Glutamatergic neuron (in vitro differentiated cells): ENCODE measurements at regions not wholly inside any gene's neighbourhood (a gene's known extent, or its start where the extent isn't known, plus 50 kb on each side); places are given as distances from the start of the nearest gene placed in this dataset.

Experiments used
- DNase-seq: peaks from one replicate; pipeline ENCODE4 v3.0.0; 2022
- H3K27ac Mint-ChIP-seq: one replicate; pipeline ENCODE4 v1.8.0; 2020; ENCODE audit warnings: mild to moderate bottlenecking, mixed read lengths, inconsistent platforms; ENCODE audit not compliant: unreplicated experiment
- H3K27me3 Mint-ChIP-seq: one replicate; pipeline ENCODE4 v1.8.0; 2020; ENCODE audit warnings: mild to moderate bottlenecking, moderate library complexity, mixed read lengths, inconsistent platforms; ENCODE audit not compliant: unreplicated experiment
- H3K36me3 Mint-ChIP-seq: one replicate; pipeline ENCODE4 v1.8.0; 2020; ENCODE audit warnings: mild to moderate bottlenecking, mixed read lengths, inconsistent platforms; ENCODE audit not compliant: unreplicated experiment
- H3K4me1 Mint-ChIP-seq: one replicate; pipeline ENCODE4 v1.8.0; 2020; ENCODE audit warnings: mild to moderate bottlenecking, low read depth, mixed read lengths, inconsistent platforms; ENCODE audit not compliant: unreplicated experiment
- H3K4me3 Mint-ChIP-seq: one replicate; pipeline ENCODE4 v1.8.0; 2020; ENCODE audit warnings: mild to moderate bottlenecking, mixed read lengths, inconsistent platforms; ENCODE audit not compliant: unreplicated experiment
- H3K9me3 Mint-ChIP-seq: one replicate; pipeline ENCODE4 v1.8.0; 2020; ENCODE audit warnings: mild to moderate bottlenecking, moderate library complexity, mixed read lengths, inconsistent platforms; ENCODE audit not compliant: unreplicated experiment
- CTCF ChIP-seq: fragments of 200-600 bp; sonication (generic); IDR thresholded peaks from one replicate; pipeline ENCODE4 v1.5.0; 2021; ENCODE audit not compliant: partially characterized antibody, unreplicated experiment

GRCh38 chr18:64718808-64719207, 569.9 kb upstream of the LINC00305 start:
- H3K9me3 Mint-ChIP-seq = peaks cover 5% of the 10 kb centered on the region
- H3K27ac Mint-ChIP-seq = no peak overlapping the region
- no peak for DNase-seq
- H3K4me1 Mint-ChIP-seq = peaks cover 8% of the 10 kb centered on the region
- H3K4me3 Mint-ChIP-seq = no peak overlapping the region
- TF ChIP-seq CTCF = no peak
- no peaks in the 10 kb centered on the region for H3K27me3 Mint-ChIP-seq
- no peaks in the 10 kb centered on the region for H3K36me3 Mint-ChIP-seq

GRCh38 chr18:64717026-64717425, 568.1 kb upstream of the LINC00305 start:
- Mint-ChIP-seq H3K27ac (no peak overlapping the region), H3K27me3 (no peaks in the 10 kb centered on the region), H3K9me3 (peaks cover 5% of the 10 kb centered on the region), H3K36me3 (no peaks in the 10 kb centered on the region), H3K4me1 (peaks cover 8% of the 10 kb centered on the region), H3K4me3 (no peak overlapping the region)
- TF ChIP-seq CTCF = no peak
- DNase-seq = no peak

GRCh38 chr18:64714086-64714485, 565.2 kb upstream of the LINC00305 start:
- H3K4me1 Mint-ChIP-seq = peaks cover 1% of the 10 kb centered on the region
- no peak for TF ChIP-seq CTCF
- H3K9me3 Mint-ChIP-seq = no peaks in the 10 kb centered on the region

GRCh38 chr18:64713284-64713683, 564.4 kb upstream of the LINC00305 start:
- Mint-ChIP-seq H3K4me3 (no peak overlapping the region), H3K9me3 (no peaks in the 10 kb centered on the region), H3K27me3 (no peaks in the 10 kb centered on the region), H3K4me1 (no peaks in the 10 kb centered on the region), H3K36me3 (no peaks in the 10 kb centered on the region), H3K27ac (no peak overlapping the region)
- no peak for TF ChIP-seq CTCF
- DNase-seq = no peak

More at GRCh38 chr18:64714086-64714485, 565.2 kb upstream of the LINC00305 start:
- DNase-seq = no peak
- no peaks in the 10 kb centered on the region for H3K36me3 Mint-ChIP-seq
- H3K27ac Mint-ChIP-seq = no peak overlapping the region
- H3K4me3 Mint-ChIP-seq = no peak overlapping the region
- no peaks in the 10 kb centered on the region for H3K27me3 Mint-ChIP-seq

- Mint-ChIP-seq H3K4me3 (no peak overlapping the region), H3K4me1 (no peaks in the 10 kb centered on the region), H3K9me3 (no peaks in the 10 kb centered on the region), H3K36me3 (no peaks in the 10 kb centered on the region), H3K27me3 (no peaks in the 10 kb centered on the region), H3K27ac (no peak overlapping the region)
- no peak for DNase-seq
- no peak for TF ChIP-seq CTCF
Measured at GRCh38 chr18:64712035-64712434, 563.1 kb upstream of the LINC00305 start.
